ENCODE measurements at regions not wholly inside any gene's neighbourhood (a gene's known extent, or its start where the extent isn't known, plus 50 kb on each side); places are given as distances from the start of the nearest gene placed in this dataset.

- H3K36me3 ChIP-seq: no peaks in the 10 kb centered on the region
- no peaks in the 10 kb centered on the region for H3K9me3 ChIP-seq
- no peak for DNase-seq
- H3K4me1 ChIP-seq: no peaks in the 10 kb centered on the region
- H3K27ac ChIP-seq: no peak overlapping the region
- no peak for TF ChIP-seq POLR2A (IDR thresholded peaks at IDR 0.05)
- no peak for TF ChIP-seq CTCF (IDR thresholded peaks at IDR 0.05)
- H3K4me3 ChIP-seq: no peak overlapping the region
- H3K27me3 ChIP-seq: no peaks in the 10 kb centered on the region
Measured at GRCh38 chr10:36783400-36783799, 342.0 kb upstream of the ANKRD30A start.

GRCh38 chr10:36781570-36781969 lies 343.8 kb upstream of the ANKRD30A start:
- no peak for DNase-seq
- no peaks in the 10 kb centered on the region for H3K4me1 ChIP-seq
- TF ChIP-seq POLR2A (IDR thresholded peaks at IDR 0.05) (no peak), CTCF (IDR thresholded peaks at IDR 0.05) (no peak)
- H3K27ac ChIP-seq: no peak overlapping the region
- H3K36me3 ChIP-seq: no peaks in the 10 kb centered on the region
- no peaks in the 10 kb centered on the region for H3K27me3 ChIP-seq
- H3K4me3 ChIP-seq: no peak overlapping the region
- no peaks in the 10 kb centered on the region for H3K9me3 ChIP-seq

GRCh38 chr10:36780158-36780557 lies 345.2 kb upstream of the ANKRD30A start:
- Histone ChIP-seq H3K27me3 (no peaks in the 10 kb centered on the region), H3K4me3 (no peak overlapping the region), H3K4me1 (no peaks in the 10 kb centered on the region), H3K36me3 (no peaks in the 10 kb centered on the region), H3K27ac (no peak overlapping the region), H3K9me3 (no peaks in the 10 kb centered on the region)
- TF ChIP-seq POLR2A (IDR thresholded peaks at IDR 0.05) (no peak), CTCF (IDR thresholded peaks at IDR 0.05) (no peak)
- DNase-seq: no peak

- Histone ChIP-seq H3K36me3 (no peaks in the 10 kb centered on the region), H3K27ac (no peak overlapping the region), H3K9me3 (no peaks in the 10 kb centered on the region), H3K4me3 (no peak overlapping the region), H3K4me1 (no peaks in the 10 kb centered on the region), H3K27me3 (no peaks in the 10 kb centered on the region)
- DNase-seq: no peak
- TF ChIP-seq POLR2A (IDR thresholded peaks at IDR 0.05): no peak
- TF ChIP-seq CTCF (IDR thresholded peaks at IDR 0.05): peak in 4 of 6 experiments; percentile 13 to 50 (median 36)
Measured at GRCh38 chr10:36779238-36779846, 346.1 kb upstream of the ANKRD30A start.

GRCh38 chr10:36778651-36779050 lies 346.7 kb upstream of the ANKRD30A start:
- DNase-seq: no peak
- TF ChIP-seq POLR2A (IDR thresholded peaks at IDR 0.05) (no peak), CTCF (IDR thresholded peaks at IDR 0.05) (no peak)
- H3K36me3 ChIP-seq: no peaks in the 10 kb centered on the region
- H3K4me1 ChIP-seq: no peaks in the 10 kb centered on the region
- no peaks in the 10 kb centered on the region for H3K27me3 ChIP-seq
- no peaks in the 10 kb centered on the region for H3K9me3 ChIP-seq
- H3K4me3 ChIP-seq: no peak overlapping the region
- H3K27ac ChIP-seq: no peak overlapping the region

GRCh38 chr10:36773652-36774051 lies 351.7 kb upstream of the ANKRD30A start:
- H3K9me3 ChIP-seq: no peaks in the 10 kb centered on the region
- H3K4me3 ChIP-seq: no peak overlapping the region
- H3K4me1 ChIP-seq: no peaks in the 10 kb centered on the region
- no peaks in the 10 kb centered on the region for H3K36me3 ChIP-seq
- H3K27ac ChIP-seq: no peak overlapping the region
- TF ChIP-seq CTCF (IDR thresholded peaks at IDR 0.05): no peak
- no peak for TF ChIP-seq POLR2A (IDR thresholded peaks at IDR 0.05)
- no peaks in the 10 kb centered on the region for H3K27me3 ChIP-seq
- DNase-seq: no peak

Data from Peyer's patch (tissue), 4 donors.